Hepatocyte (in vitro differentiated cells): ENCODE measurements at regions not wholly inside any gene's neighbourhood (a gene's known extent, or its start where the extent isn't known, plus 50 kb on each side); places are given as distances from the start of the nearest gene placed in this dataset.

Source experiments
- CTCF ChIP-seq: fragments of 200-600 bp; sonication (generic); IDR thresholded peaks from 2 replicates; pipeline ENCODE4 v1.5.1; 2016; ENCODE audit warnings: antibody characterized with exemption, mild to moderate bottlenecking; ENCODE audit not compliant: poor library complexity
- EZH2 ChIP-seq: fragments of 200-600 bp; sonication (generic); IDR thresholded peaks from 2 replicates; pipeline ENCODE4 v1.6.1; 2016; ENCODE audit warnings: antibody characterized with exemption, mild to moderate bottlenecking, borderline replicate concordance

DNA sequence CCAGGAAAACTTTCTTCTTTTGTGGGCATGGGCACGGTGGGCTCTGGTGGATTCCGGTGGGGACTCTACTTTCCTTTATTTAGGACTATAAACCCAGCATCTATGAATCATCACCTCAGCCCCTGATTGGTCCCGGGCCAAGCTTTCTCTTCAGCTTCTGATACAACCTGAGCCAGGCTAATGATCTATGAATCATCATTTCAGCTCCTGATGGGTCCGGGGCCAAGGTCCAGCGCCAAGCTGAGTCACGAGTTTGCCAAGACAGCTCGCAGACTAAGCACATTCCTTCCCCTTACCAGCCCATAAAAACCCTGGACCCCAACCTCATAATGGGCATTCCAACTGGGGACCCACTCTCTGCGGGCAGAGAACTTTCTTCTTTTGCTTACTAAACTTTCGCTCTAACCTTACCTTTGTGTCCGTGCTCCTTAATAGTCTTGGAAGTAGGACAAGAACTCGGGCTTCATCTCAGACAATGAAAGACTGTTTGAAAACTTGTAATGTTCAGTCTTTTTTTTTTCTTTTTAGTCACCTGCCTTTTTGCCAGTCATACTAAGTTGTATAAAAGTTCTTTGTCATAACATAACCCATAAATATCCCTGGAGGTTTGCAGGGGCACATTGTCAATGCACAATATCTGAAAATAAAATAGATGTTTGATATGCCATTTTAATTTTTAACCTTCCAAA, 904.9 kb upstream of the EPHA5 start:
- TF ChIP-seq CTCF (no peak), EZH2 (no peak)
